ENCODE measurements at regions not wholly inside any gene's neighbourhood (a gene's known extent, or its start where the extent isn't known, plus 50 kb on each side); places are given as distances from the start of the nearest gene placed in this dataset.
"Not testable (repeated sequence)": the region's sequence is repeated elsewhere in the genome, so short reads cannot be mapped to it uniquely, and the experiment has no call there.

DNA sequence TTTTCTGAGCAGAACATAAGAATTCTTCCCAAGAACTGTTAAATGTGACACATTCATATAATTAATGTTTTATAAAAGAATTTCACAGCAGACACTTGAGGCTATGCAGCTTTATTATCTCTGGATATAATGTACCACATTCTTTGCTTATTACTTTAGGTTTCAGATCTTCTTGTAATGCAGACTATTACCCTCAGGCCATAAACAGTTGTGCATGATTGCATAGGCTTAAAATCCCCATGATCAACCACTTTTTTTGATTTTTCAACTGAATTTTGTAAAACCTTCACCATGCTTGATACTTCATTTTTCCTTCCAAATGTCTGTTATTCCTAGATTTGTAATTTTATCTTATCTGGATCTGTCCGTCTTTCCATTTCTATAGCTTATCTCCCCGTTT lies 1355.7 kb downstream of the BRINP3 start:
- no peaks in the 10 kb centered on the region for H3K36me3 Mint-ChIP-seq (ENCODE audit: low read depth)
- H3K4me1 Mint-ChIP-seq = no peaks in the 10 kb centered on the region
- no peak overlapping the region for H3K4me3 Mint-ChIP-seq
- H3K27ac Mint-ChIP-seq = no peak overlapping the region
- H3K27me3 Mint-ChIP-seq = no peaks in the 10 kb centered on the region
- DNase-seq = no peak
- H3K9me3 Mint-ChIP-seq = peaks cover 11% of the 10 kb centered on the region
- intact Hi-C loops (cut with micrococcal nuclease) = no loop called here

DNA sequence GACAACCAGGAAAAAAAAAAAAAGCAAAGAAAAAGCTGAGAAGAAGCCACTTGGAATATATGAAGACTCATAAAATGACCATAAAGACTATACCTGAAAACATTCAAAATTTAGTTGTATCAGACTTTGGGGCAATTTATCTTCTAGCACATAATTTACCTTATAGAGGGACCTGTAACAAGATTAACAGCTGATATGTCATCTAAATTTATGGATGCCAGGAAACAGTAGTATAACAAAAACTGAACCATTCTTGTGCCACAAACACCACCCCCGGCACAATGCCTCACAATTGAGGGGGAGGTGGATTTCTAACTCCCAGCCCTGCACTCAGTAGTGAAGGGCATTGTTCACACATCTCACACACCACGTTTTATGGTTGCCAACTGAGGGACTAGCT lies 1352.0 kb downstream of the BRINP3 start:
- H3K4me1 Mint-ChIP-seq = no peaks in the 10 kb centered on the region
- H3K27me3 Mint-ChIP-seq = no peaks in the 10 kb centered on the region
- no peak overlapping the region for H3K4me3 Mint-ChIP-seq
- DNase-seq = no peak
- peaks cover 11% of the 10 kb centered on the region for H3K9me3 Mint-ChIP-seq
- no peak overlapping the region for H3K27ac Mint-ChIP-seq
- no peaks in the 10 kb centered on the region for H3K36me3 Mint-ChIP-seq (ENCODE audit: low read depth)
- intact Hi-C loops (cut with micrococcal nuclease) = no loop called here

DNA sequence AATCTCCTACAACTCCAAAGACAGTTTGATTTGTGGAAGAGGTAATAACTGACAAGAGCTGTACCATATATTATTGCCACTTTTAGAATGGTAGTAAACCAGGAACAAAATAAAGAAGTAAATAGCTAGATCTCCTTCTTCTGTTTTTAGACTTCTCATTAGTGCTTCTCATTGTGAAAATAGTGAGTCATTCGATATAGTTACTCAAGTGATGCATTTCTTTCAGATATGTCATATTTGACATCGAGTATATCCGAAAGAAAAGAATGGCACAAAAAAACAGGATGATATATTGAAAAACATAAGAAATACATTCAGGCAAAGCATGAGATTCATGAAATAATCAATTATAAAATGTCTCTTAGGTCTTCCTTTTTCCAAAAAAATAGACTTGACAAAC lies 1346.1 kb downstream of the BRINP3 start:
- H3K4me3 Mint-ChIP-seq = no peak overlapping the region
- intact Hi-C loops (cut with micrococcal nuclease) = no loop called here
- no peaks in the 10 kb centered on the region for H3K36me3 Mint-ChIP-seq (ENCODE audit: low read depth)
- no peaks in the 10 kb centered on the region for H3K4me1 Mint-ChIP-seq
- no peak overlapping the region for H3K27ac Mint-ChIP-seq
- no peak for DNase-seq
- H3K27me3 Mint-ChIP-seq = no peaks in the 10 kb centered on the region
- H3K9me3 Mint-ChIP-seq = peaks cover 8% of the 10 kb centered on the region

DNA sequence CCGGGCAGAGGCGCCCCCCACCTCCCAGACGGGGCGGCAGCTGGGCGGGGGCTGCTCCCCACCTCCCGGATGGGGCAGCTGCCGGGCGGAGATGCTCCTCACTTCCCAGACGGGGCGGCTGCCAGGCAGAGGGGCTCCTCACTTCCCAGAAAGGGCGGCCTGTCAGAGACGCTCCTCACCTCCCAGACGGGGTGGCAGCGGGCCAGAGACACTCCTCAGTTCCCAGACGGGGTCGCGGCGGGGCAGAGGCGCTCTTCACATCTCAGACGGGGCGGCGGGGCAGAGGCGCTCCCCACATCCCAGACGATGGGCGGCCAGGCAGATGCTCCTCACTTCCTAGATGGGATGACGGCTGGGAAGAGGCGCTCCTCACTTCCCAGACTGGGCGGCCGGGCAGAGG lies 1337.9 kb downstream of the BRINP3 start:
- H3K4me3 Mint-ChIP-seq; H3K36me3 Mint-ChIP-seq (ENCODE audit: low read depth); H3K27ac Mint-ChIP-seq; H3K4me1 Mint-ChIP-seq; intact Hi-C loops (cut with micrococcal nuclease); DNase-seq; H3K27me3 Mint-ChIP-seq; H3K9me3 Mint-ChIP-seq: not testable (repeated sequence)

DNA sequence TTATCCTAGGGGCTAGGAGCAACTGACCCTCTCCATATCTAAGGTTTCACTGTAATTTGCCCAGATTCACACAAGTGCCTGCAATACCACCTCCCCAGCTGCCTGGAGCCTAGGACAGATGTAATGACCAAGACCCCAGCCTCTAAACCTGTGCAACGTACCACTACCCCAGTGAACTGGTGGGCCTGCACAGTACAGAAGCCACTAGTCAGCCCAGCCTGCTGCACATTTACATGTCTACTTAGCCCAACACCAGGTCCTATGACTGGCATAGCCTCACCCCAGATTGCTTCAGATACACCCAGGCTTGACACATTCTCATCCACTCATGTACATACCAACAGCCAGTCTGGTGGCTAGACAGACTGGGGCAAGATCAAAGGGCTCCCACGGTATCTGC lies 1336.6 kb downstream of the BRINP3 start:
- DNase-seq = no peak
- Mint-ChIP-seq H3K4me3 (no peak overlapping the region), H3K4me1 (no peaks in the 10 kb centered on the region), H3K9me3 (no peaks in the 10 kb centered on the region), H3K36me3 (ENCODE audit: low read depth) (no peaks in the 10 kb centered on the region), H3K27me3 (no peaks in the 10 kb centered on the region), H3K27ac (no peak overlapping the region)
- intact Hi-C loops (cut with micrococcal nuclease) = no loop called here

DNA sequence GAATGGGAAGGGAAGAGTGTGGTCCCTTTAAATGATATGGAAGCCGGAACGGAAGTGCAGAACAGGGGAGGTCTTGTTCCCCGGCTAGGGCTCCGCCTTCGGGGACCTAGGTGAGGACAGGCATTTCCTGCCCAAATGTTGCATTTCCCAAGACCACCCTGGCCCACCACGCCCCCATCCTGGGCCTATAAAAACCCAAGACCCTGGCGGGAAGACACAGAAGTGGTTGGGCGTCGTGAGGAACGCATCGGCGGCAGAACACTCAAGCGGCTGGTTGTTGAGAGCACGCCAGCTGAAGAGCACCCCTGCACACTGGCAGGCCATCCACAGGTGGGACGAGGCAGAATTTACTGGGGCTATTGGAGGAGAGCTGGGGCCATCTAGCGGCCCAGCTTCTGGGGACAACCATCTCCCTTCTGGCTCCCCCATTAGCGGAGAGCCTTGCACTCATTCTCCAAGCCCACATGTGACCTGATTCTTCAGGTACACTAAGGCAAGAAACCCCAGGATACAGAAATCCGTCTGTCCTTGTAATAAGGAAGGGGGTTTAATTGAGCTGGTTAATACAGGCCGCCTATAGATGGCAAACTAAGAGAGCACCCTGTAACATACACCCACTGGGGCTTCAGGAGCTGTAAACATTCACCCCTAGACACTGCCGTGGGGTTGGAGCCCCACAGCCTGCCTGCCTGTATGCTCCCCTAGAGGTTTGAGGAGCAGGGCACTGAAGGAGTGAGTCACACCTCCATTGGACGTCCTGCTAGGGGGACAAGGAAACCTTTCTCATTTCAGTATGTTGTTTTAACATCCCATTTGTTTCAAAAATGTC lies 1327.9 kb downstream of the BRINP3 start:
- no peaks in the 10 kb centered on the region for H3K27me3 Mint-ChIP-seq

DNA sequence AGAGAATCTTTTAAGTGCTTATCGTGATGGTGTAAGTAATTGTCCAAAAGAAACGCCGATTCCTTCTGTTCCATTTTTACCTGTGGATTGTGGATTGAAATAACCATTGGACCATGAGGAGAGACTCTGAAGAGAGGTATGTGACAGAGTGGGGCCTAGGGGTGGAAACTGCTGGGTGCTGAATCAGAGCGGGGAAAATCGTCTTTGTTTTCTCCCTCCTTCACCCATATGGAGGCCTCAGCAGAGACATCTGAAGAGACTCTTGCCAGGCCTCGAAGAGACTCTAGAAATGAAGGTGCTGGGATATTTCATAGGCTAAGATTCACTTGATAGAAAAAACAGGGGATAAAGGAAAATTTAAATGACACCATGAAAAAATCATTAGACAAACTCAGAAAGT lies 1327.0 kb downstream of the BRINP3 start:
- H3K9me3 Mint-ChIP-seq = peaks cover under 1% of the 10 kb centered on the region
- intact Hi-C loops (cut with micrococcal nuclease) = no loop called here
- no peaks in the 10 kb centered on the region for H3K36me3 Mint-ChIP-seq (ENCODE audit: low read depth)
- H3K4me1 Mint-ChIP-seq = no peaks in the 10 kb centered on the region
- no peak for DNase-seq
- H3K4me3 Mint-ChIP-seq = no peak overlapping the region
- H3K27me3 Mint-ChIP-seq = no peaks in the 10 kb centered on the region
- no peak overlapping the region for H3K27ac Mint-ChIP-seq

More for the DNA sequence above, 1327.9 kb downstream of the BRINP3 start:
- Mint-ChIP-seq H3K27ac (no peak overlapping the region), H3K4me1 (no peaks in the 10 kb centered on the region), H3K4me3 (no peak overlapping the region), H3K9me3 (no peaks in the 10 kb centered on the region), H3K36me3 (ENCODE audit: low read depth) (no peaks in the 10 kb centered on the region)
- DNase-seq = no peak
- intact Hi-C loops (cut with micrococcal nuclease) = no loop called here

DNA sequence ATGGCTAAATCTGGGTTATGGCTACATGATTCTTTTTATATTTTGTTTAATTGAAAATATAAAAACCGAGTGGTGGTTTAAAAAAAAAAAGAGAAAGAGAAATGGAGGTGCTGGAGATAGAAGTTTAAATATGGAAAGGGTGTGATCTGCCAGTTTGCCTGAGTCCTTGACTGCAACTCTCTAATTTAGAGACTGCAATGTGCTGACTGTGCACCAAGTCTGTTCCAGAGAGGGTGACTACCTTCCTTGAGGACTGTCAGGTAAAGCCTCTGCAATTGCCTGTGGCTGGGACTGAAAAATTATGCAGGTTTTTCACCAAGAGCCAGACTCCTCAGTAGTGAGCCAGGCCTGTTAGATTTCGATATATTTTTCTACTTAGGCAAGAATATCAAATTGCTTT lies 1326.3 kb downstream of the BRINP3 start:
- intact Hi-C loops (cut with micrococcal nuclease) = no loop called here
- no peaks in the 10 kb centered on the region for H3K36me3 Mint-ChIP-seq (ENCODE audit: low read depth)
- H3K9me3 Mint-ChIP-seq = peaks cover 4% of the 10 kb centered on the region
- H3K27ac Mint-ChIP-seq = no peak overlapping the region
- H3K27me3 Mint-ChIP-seq = no peaks in the 10 kb centered on the region
- no peaks in the 10 kb centered on the region for H3K4me1 Mint-ChIP-seq
- DNase-seq = no peak
- H3K4me3 Mint-ChIP-seq = no peak overlapping the region

DNA sequence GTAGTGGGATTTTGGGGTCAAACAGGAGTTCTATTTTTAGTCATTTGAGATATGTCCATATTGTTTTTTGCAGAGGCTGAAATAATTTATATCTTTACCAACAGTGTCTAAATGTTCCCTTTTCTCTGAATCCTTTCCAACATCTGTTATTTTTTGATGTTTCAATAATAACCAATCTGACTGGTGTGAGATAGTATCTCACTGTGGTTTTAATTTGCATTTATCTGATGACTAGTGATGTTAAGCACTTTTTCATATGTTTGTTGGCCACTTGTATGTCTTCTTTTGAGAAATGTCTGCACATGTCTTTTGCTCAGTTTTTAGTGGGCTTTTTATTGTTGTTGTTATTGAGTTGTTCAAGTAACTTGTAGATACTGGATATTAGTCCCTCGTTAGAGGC lies 1325.0 kb downstream of the BRINP3 start:
- no peaks in the 10 kb centered on the region for H3K4me1 Mint-ChIP-seq
- H3K27me3 Mint-ChIP-seq = no peaks in the 10 kb centered on the region
- no peaks in the 10 kb centered on the region for H3K36me3 Mint-ChIP-seq (ENCODE audit: low read depth)
- peaks cover 4% of the 10 kb centered on the region for H3K9me3 Mint-ChIP-seq
- DNase-seq = no peak
- intact Hi-C loops (cut with micrococcal nuclease) = no loop called here
- H3K4me3 Mint-ChIP-seq = no peak overlapping the region
- no peak overlapping the region for H3K27ac Mint-ChIP-seq

DNA sequence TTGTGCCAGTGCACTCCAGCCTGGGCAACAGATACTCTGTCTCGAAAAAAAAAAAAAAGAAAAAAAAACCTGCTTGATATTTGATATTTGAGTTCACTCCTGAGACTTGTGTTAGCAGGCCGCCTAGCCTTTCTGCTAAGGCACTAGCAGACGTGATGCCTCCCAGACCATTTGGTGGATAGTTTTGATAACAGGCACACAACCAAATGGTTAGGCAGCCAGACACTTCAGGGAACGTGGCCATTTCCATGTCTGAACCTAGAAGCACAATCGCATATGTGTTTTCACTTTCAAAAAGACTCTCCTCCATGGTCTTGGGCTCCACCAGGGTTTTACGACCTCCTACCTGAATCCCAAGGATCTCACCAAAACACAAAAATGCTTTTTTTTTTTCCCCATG lies 1319.5 kb downstream of the BRINP3 start:
- H3K36me3 Mint-ChIP-seq (ENCODE audit: low read depth) = no peaks in the 10 kb centered on the region
- intact Hi-C loops (cut with micrococcal nuclease) = no loop called here
- H3K4me1 Mint-ChIP-seq = no peaks in the 10 kb centered on the region
- peaks cover 7% of the 10 kb centered on the region for H3K9me3 Mint-ChIP-seq
- no peak for DNase-seq
- no peak overlapping the region for H3K27ac Mint-ChIP-seq
- no peaks in the 10 kb centered on the region for H3K27me3 Mint-ChIP-seq
- no peak overlapping the region for H3K4me3 Mint-ChIP-seq

DNA sequence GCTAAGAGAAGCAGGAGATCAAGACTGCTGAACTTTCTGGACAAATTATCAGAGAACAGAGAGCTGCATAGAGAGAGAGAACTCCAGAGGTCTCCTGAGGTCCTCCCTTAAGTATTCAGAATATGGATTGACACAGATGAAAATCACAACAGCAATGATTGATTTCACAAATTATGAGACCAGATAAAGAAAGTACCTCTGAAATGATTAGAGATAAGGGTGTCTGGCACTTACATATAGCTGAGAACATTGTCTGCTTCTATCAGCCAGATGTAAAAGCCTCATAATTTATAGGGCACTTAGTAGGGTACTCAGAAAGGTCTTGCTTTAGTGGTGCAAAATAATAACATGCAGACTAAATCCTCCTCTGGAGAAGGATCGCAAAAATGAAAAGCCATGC lies 1301.8 kb downstream of the BRINP3 start:
- Mint-ChIP-seq H3K4me3 (no peak overlapping the region), H3K27ac (no peak overlapping the region), H3K27me3 (no peaks in the 10 kb centered on the region), H3K36me3 (ENCODE audit: low read depth) (no peaks in the 10 kb centered on the region), H3K9me3 (no peaks in the 10 kb centered on the region), H3K4me1 (no peaks in the 10 kb centered on the region)
- intact Hi-C loops (cut with micrococcal nuclease) = no loop called here
- DNase-seq = no peak

DNA sequence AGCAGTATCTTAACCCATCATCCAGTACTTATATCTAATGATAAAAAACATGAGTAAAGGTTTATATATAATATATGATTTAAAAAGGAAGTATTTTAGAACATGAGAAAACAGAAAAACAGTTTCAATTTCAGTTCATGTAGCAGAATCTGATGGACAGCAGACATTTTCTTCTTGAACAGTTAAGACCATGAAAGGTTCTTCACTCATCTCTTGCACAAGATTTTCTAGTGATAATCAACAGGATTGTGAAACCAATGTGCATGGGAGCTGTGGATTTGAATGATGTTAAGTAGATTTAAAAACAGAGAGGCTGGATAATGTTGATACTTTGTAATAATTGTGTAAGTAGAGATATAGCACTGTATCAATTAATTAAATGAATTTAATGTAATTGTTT lies 1297.6 kb downstream of the BRINP3 start:
- no peaks in the 10 kb centered on the region for H3K36me3 Mint-ChIP-seq (ENCODE audit: low read depth)
- H3K4me3 Mint-ChIP-seq = no peak overlapping the region
- no peaks in the 10 kb centered on the region for H3K27me3 Mint-ChIP-seq
- intact Hi-C loops (cut with micrococcal nuclease) = no loop called here
- no peak overlapping the region for H3K27ac Mint-ChIP-seq
- no peak for DNase-seq
- H3K4me1 Mint-ChIP-seq = no peaks in the 10 kb centered on the region
- no peaks in the 10 kb centered on the region for H3K9me3 Mint-ChIP-seq

DNA sequence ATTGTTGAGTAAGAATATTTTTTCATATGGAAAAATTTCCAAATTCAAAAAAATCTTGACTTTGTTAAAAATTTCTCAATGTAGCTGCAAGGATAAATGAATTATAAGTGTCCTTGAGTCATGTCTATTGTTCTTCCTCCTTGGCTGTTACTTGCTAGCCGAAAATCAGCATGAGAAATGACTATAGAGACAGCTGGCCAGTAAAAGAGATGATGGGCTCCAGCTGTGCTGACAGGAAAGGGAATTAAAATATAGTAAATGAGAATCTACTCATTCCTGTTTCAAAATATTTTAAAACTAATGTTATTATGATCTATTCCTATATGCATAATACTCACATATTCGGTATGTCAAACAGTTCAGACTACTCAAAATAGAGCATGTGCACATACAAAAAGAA lies 1292.6 kb downstream of the BRINP3 start:
- Mint-ChIP-seq H3K4me3 (no peak overlapping the region), H3K4me1 (no peaks in the 10 kb centered on the region), H3K27me3 (no peaks in the 10 kb centered on the region), H3K36me3 (ENCODE audit: low read depth) (no peaks in the 10 kb centered on the region), H3K9me3 (no peaks in the 10 kb centered on the region), H3K27ac (no peak overlapping the region)
- DNase-seq = no peak
- intact Hi-C loops (cut with micrococcal nuclease) = no loop called here

DNA sequence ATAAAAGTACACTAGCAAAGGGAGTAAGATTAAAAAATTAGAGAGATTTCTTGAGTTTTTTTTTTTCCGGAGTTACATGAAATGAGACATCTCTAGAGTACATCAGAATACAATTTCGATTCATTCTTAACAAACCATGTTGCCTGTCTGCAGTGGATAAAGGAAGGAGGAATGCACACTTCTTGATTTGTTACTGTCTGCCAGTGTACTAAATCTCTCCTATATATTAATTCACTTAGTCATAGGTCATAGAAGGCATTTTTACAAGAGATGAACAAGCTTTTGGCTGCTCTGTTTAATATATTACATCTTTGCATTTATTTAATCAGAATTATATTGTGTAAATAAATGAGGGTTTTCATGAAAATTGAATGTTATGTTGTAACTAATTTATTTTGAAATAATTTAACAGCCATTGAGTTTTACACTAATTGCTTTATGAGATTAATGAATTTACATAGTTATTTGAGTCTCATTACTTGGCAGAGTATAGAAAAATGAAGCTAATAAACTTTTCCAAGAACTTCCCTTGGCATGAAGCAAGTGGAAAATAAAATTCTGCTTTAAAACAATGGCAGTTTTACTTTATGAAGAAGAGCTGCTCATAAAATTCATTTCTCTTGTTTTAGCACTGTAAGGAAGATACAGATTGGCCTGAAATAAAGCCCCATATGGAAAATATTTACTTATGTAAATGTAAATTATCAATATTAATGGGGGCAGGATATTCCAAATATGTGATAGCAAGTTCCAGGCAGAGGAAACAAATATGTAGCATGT lies 1284.7 kb downstream of the BRINP3 start:
- Mint-ChIP-seq H3K27ac (no peak overlapping the region), H3K4me1 (no peaks in the 10 kb centered on the region)
- intact Hi-C loops (cut with micrococcal nuclease) = no loop called here

More for the DNA sequence above, 1284.7 kb downstream of the BRINP3 start:
- Mint-ChIP-seq H3K36me3 (ENCODE audit: low read depth) (no peaks in the 10 kb centered on the region), H3K9me3 (no peaks in the 10 kb centered on the region), H3K27me3 (no peaks in the 10 kb centered on the region), H3K4me3 (no peak overlapping the region)
- no peak for DNase-seq
